ENCODE measurements at regions not wholly inside any gene's neighbourhood (a gene's known extent, or its start where the extent isn't known, plus 50 kb on each side); places are given as distances from the start of the nearest gene placed in this dataset.
A peak's percentile ranks its signal among the peaks of the same experiment; 100 is the strongest.

GRCh38 chr13:89584058-89584620, 1763.3 kb upstream of the MIR17HG start:
- no peak for DNase-seq (ENCODE audit: low read depth)

- no peak for DNase-seq (ENCODE audit: low read depth)
Observed at GRCh38 chr13:89602655-89603054, 1744.8 kb upstream of the MIR17HG start.

GRCh38 chr13:89603187-89603586, 1744.3 kb upstream of the MIR17HG start:
- no peak for DNase-seq (ENCODE audit: low read depth)

- DNase-seq (ENCODE audit: low read depth), result no peak
Observed at GRCh38 chr13:89609318-89609717, 1738.2 kb upstream of the MIR17HG start.

GRCh38 chr13:89610331-89610730, 1737.2 kb upstream of the MIR17HG start:
- no peak for DNase-seq (ENCODE audit: low read depth)

GRCh38 chr13:89610881-89611280, 1736.6 kb upstream of the MIR17HG start:
- DNase-seq (ENCODE audit: low read depth), result no peak

GRCh38 chr13:89627996-89628395, 1719.5 kb upstream of the MIR17HG start:
- peak; percentile 78 for DNase-seq (ENCODE audit: low read depth)

- no peak for DNase-seq (ENCODE audit: low read depth)
Observed at GRCh38 chr13:89628567-89628966, 1718.9 kb upstream of the MIR17HG start.

- no peak for DNase-seq (ENCODE audit: low read depth)
Observed at GRCh38 chr13:89650226-89650625, 1697.3 kb upstream of the MIR17HG start.

- DNase-seq (ENCODE audit: low read depth), result peak; percentile 18
Observed at GRCh38 chr13:89660752-89661151, 1686.7 kb upstream of the MIR17HG start.

GRCh38 chr13:89673789-89674311, 1673.6 kb upstream of the MIR17HG start:
- no peak for DNase-seq (ENCODE audit: low read depth)

- no peak for DNase-seq (ENCODE audit: low read depth)
Observed at GRCh38 chr13:89678466-89679121, 1668.9 kb upstream of the MIR17HG start.

GRCh38 chr13:89684896-89685295, 1662.6 kb upstream of the MIR17HG start:
- no peak for DNase-seq (ENCODE audit: low read depth)

GRCh38 chr13:89686171-89686570, 1661.3 kb upstream of the MIR17HG start:
- DNase-seq (ENCODE audit: low read depth), result no peak

- DNase-seq (ENCODE audit: low read depth), result no peak
Observed at GRCh38 chr13:89687066-89687465, 1660.4 kb upstream of the MIR17HG start.

GRCh38 chr13:89688918-89689317, 1658.6 kb upstream of the MIR17HG start:
- DNase-seq (ENCODE audit: low read depth), result no peak

- DNase-seq (ENCODE audit: low read depth), result no peak
Observed at GRCh38 chr13:89694451-89694850, 1653.0 kb upstream of the MIR17HG start.

GRCh38 chr13:89695343-89696257, 1651.9 kb upstream of the MIR17HG start:
- peak; percentile 57 for DNase-seq (ENCODE audit: low read depth)

- no peak for DNase-seq (ENCODE audit: low read depth)
Observed at GRCh38 chr13:89701913-89702312, 1645.6 kb upstream of the MIR17HG start.

GRCh38 chr13:89704040-89704439, 1643.4 kb upstream of the MIR17HG start:
- no peak for DNase-seq (ENCODE audit: low read depth)

GRCh38 chr13:89708013-89708412, 1639.5 kb upstream of the MIR17HG start:
- DNase-seq (ENCODE audit: low read depth), result no peak

GRCh38 chr13:89721216-89721615, 1626.3 kb upstream of the MIR17HG start:
- no peak for DNase-seq (ENCODE audit: low read depth)

All from ELR (cell line).